Mucosa of descending colon (tissue), 3 donors: ENCODE measurements at regions not wholly inside any gene's neighbourhood (a gene's known extent, or its start where the extent isn't known, plus 50 kb on each side); places are given as distances from the start of the nearest gene placed in this dataset.

Source experiments
- ATAC-seq: fragments of 200-7000 bp; cut with Tn5 transposase; one replicate; pipeline ENCODE4 v1.9.1; 2020; ENCODE audit warnings: mild to moderate bottlenecking, moderate library complexity
- DNase-seq, 3 donors: peaks; one replicate each; pipeline ENCODE4 v3.0.0-alpha.2; 2020
- H3K36me3 ChIP-seq: fragments of 200-600 bp; one replicate; pipeline ENCODE4 v1.8.0; 2021; ENCODE audit warnings: low read depth, mild to moderate bottlenecking
- H3K4me1 ChIP-seq: fragments of 200-600 bp; one replicate; pipeline ENCODE4 v1.8.0; 2021; ENCODE audit warnings: low read depth, mild to moderate bottlenecking
- H3K4me3 ChIP-seq: fragments of 200-600 bp; one replicate; pipeline ENCODE4 v1.8.0; 2021; ENCODE audit warnings: mild to moderate bottlenecking
- H3K9me3 ChIP-seq: fragments of 200-600 bp; one replicate; pipeline ENCODE4 v1.8.0; 2021; ENCODE audit warnings: mild to moderate bottlenecking
- intact Hi-C, 2 donors: fragments of 100-400 bp; cut with DNase I in 1 of 2; cut with micrococcal nuclease in 1 of 2; formaldehyde crosslinking; loops; one replicate each; pipeline versions ENCODE4 v1.11.0 to v1.11.1; 2022; cut with DNase I, micrococcal nuclease
- TF ChIP-seq, protein P1 (sequence below): fragments of 200-600 bp; IDR thresholded peaks from one replicate; pipeline ENCODE4 v1.8.0; 2022; ENCODE audit warnings: antibody characterized with exemption, mild to moderate bottlenecking
- donor health status: DM: no; HTN: no; CAD: no; lungs with moderate emphysema.
- donor health status: DM: no; HTN: no; CAD: no.
- donor health status: DM: no; HTN: yes; CAD: no.

GRCh38 chr1:9424261-9424660 lies 115.0 kb upstream of the SLC25A33 start:
- ATAC-seq (no peak), DNase-seq (no peak)
- no peak overlapping the region for H3K4me3 ChIP-seq
- peaks cover 10% of the 10 kb centered on the region for H3K4me1 ChIP-seq
- intact Hi-C loops = no loop called here
- no peaks in the 10 kb centered on the region for H3K36me3 ChIP-seq
- TF ChIP-seq, protein P1, sequence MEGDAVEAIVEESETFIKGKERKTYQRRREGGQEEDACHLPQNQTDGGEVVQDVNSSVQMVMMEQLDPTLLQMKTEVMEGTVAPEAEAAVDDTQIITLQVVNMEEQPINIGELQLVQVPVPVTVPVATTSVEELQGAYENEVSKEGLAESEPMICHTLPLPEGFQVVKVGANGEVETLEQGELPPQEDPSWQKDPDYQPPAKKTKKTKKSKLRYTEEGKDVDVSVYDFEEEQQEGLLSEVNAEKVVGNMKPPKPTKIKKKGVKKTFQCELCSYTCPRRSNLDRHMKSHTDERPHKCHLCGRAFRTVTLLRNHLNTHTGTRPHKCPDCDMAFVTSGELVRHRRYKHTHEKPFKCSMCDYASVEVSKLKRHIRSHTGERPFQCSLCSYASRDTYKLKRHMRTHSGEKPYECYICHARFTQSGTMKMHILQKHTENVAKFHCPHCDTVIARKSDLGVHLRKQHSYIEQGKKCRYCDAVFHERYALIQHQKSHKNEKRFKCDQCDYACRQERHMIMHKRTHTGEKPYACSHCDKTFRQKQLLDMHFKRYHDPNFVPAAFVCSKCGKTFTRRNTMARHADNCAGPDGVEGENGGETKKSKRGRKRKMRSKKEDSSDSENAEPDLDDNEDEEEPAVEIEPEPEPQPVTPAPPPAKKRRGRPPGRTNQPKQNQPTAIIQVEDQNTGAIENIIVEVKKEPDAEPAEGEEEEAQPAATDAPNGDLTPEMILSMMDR = no peak
- H3K9me3 ChIP-seq = no peaks in the 10 kb centered on the region

DNA sequence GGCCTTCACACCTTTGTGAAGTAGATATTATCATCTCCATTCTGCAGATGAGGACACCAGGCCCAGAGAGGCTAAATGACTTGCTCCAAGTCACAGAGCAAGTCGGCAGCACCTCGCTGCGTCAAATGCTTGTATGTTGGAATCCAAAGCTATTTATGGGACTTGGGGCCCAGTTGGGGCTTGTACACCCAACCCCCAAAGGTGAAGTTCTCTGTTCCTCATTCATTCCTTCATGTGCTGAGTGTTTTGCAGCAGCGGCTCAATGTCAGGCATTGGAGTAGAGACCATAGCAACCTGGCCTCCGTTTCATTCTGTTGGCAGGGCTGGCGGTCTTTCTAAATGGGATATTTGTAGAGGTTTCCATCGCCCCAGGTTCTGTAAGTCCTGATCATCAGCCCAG lies 113.4 kb upstream of the SLC25A33 start:
- DNase-seq = no peak

GRCh38 chr1:9426291-9426711 lies 113.0 kb upstream of the SLC25A33 start:
- peak; percentile 59 for ATAC-seq
- TF ChIP-seq, protein P1 = no peak
- Histone ChIP-seq H3K4me3 (no peak overlapping the region), H3K36me3 (no peaks in the 10 kb centered on the region), H3K9me3 (no peaks in the 10 kb centered on the region), H3K4me1 (peaks cover 14% of the 10 kb centered on the region)
- intact Hi-C loops = no loop called here
- peak; percentile 63 to 83 (median 72) for DNase-seq

More for the DNA sequence above, 113.4 kb upstream of the SLC25A33 start:
- intact Hi-C loops = no loop called here
- TF ChIP-seq, protein P1 = no peak
- Histone ChIP-seq H3K4me1 (peaks cover 14% of the 10 kb centered on the region), H3K9me3 (no peaks in the 10 kb centered on the region), H3K4me3 (no peak overlapping the region), H3K36me3 (no peaks in the 10 kb centered on the region)
- no peak for ATAC-seq

- DNase-seq = no peak
- ATAC-seq = no peak
- no peaks in the 10 kb centered on the region for H3K9me3 ChIP-seq
- intact Hi-C loops = no loop called here
- no peak overlapping the region for H3K4me3 ChIP-seq
- TF ChIP-seq, protein P1 = no peak
- H3K36me3 ChIP-seq = no peaks in the 10 kb centered on the region
- H3K4me1 ChIP-seq = peaks cover 14% of the 10 kb centered on the region
Measured at GRCh38 chr1:9427388-9427787, 111.9 kb upstream of the SLC25A33 start.

GRCh38 chr1:9428601-9429341 lies 110.5 kb upstream of the SLC25A33 start:
- TF ChIP-seq, protein P1 = peak; percentile 20
- intact Hi-C loops = no loop called here
- H3K36me3 ChIP-seq = no peaks in the 10 kb centered on the region
- ATAC-seq = peak; percentile 97
- no peaks in the 10 kb centered on the region for H3K9me3 ChIP-seq
- peak overlapping the region; percentile 2 for H3K4me3 ChIP-seq
- peak; percentile 100 for DNase-seq
- peaks cover 15% of the 10 kb centered on the region for H3K4me1 ChIP-seq
